ENCODE measurements at regions not wholly inside any gene's neighbourhood (a gene's known extent, or its start where the extent isn't known, plus 50 kb on each side); places are given as distances from the start of the nearest gene placed in this dataset.

DNA sequence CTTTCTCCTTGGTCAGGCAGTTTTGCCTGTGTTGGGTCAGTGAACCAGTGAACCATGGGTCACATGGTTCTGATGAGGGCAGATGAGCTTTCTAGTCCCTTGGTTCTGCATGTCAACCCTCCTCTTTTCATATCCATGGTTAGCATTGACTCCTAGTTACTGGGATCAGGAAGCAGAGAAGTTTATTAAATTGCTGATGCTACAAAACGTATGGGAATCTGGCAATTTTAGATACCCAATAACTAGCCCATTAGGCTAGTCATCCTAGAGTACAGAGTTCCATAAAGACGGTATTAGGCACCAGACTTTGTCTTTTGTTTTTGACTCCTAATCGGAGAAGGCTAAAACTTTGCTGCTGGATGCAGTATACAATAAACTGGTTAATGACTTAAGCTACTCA, 273.1 kb downstream of the ATPSCKMT start:
- no peak for DNase-seq (ENCODE audit: low read depth)
- no peak overlapping the region for H3K4me3 ChIP-seq (ENCODE audit: low read depth, low read length)
- TF ChIP-seq, protein P1, sequence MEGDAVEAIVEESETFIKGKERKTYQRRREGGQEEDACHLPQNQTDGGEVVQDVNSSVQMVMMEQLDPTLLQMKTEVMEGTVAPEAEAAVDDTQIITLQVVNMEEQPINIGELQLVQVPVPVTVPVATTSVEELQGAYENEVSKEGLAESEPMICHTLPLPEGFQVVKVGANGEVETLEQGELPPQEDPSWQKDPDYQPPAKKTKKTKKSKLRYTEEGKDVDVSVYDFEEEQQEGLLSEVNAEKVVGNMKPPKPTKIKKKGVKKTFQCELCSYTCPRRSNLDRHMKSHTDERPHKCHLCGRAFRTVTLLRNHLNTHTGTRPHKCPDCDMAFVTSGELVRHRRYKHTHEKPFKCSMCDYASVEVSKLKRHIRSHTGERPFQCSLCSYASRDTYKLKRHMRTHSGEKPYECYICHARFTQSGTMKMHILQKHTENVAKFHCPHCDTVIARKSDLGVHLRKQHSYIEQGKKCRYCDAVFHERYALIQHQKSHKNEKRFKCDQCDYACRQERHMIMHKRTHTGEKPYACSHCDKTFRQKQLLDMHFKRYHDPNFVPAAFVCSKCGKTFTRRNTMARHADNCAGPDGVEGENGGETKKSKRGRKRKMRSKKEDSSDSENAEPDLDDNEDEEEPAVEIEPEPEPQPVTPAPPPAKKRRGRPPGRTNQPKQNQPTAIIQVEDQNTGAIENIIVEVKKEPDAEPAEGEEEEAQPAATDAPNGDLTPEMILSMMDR (IDR thresholded peaks at IDR 0.05; ENCODE audit: insufficient read depth, low read depth, low read length), result no peak

DNA sequence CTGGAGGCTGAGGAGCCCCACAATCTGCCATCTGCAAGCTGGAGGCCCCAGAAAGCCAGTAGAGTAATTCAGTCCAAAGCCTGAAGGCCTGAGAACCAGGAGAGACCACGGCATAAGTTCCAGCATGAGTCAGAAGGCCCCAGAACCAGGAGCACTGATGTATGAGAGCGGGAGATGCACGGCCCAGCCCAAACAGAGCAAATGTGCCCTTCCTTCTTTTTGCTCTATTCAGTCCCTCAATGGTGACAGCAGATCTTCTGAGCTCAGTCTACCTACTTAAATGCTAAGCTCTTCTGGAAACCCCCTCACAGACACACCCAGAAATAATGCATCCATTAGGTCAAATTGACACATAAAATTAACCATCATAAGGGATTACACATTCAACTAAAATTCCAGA, 277.6 kb downstream of the ATPSCKMT start:
- no peak overlapping the region for H3K4me3 ChIP-seq (ENCODE audit: low read depth, low read length)
- no peak for DNase-seq (ENCODE audit: low read depth)
- TF ChIP-seq, protein P1 (IDR thresholded peaks at IDR 0.05; ENCODE audit: insufficient read depth, low read depth, low read length), result no peak

DNA sequence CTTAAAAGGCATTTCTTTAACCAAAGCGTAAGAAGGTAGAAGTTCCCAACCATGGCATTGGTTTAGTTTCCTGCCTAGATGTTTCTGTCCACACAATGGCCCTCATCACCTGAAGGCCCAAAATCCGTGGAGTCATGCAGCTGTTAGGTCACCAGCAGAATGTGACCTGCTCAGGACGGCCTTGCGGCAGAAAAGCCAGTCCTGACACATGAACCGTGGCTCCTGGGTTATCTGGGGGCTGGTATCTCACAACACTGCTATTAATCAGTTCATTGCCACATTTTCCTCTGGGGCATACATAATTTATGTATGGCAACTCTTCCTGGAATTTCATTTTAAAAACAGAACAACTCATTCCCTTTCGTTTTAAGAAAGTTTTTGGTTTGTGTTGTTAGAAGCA, 278.4 kb downstream of the ATPSCKMT start:
- TF ChIP-seq, protein P1 (IDR thresholded peaks at IDR 0.05; ENCODE audit: insufficient read depth, low read depth, low read length), result no peak
- no peak overlapping the region for H3K4me3 ChIP-seq (ENCODE audit: low read depth, low read length)
- no peak for DNase-seq (ENCODE audit: low read depth)

DNA sequence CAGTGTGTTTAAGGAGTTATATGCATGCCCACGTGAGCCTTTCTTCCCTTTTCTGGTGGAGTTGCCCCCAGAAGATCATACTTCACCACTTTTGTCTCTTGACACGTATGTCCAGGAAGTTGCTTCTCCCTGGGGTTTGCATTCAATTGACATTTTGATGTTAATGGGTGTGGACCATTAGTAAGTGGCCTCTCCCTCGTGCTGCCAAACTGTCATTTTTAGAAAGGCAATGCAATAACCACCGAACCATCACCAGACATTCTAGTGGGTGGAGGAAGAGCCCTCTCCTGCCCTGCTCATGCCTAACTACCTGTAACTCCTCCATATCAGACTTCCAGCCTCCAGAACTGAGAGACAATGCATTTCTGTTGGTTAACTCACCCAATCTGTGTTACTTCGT, 290.8 kb downstream of the ATPSCKMT start:
- TF ChIP-seq, protein P1 (IDR thresholded peaks at IDR 0.05; ENCODE audit: insufficient read depth, low read depth, low read length), result no peak
- no peak overlapping the region for H3K4me3 ChIP-seq (ENCODE audit: low read depth, low read length)
- DNase-seq (ENCODE audit: low read depth), result no peak

DNA sequence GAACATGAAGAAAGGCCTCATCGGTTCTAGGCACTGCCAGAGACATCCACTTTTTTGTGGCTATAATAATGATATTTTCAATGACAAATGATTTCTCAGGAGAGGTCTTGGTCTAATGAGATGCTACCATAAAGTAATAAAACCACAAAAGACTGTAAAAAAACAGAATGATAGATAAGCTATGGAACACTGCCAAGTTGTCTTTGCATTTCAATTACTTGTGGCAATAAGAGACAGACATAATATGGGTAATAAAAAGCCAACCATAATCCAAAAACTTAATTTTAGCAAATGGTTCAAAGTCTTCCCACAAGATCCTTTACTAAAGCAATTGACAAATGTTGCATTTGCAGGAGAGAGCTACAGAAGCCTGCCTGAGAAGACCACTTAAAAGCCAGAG, 292.5 kb downstream of the ATPSCKMT start:
- TF ChIP-seq, protein P1 (IDR thresholded peaks at IDR 0.05; ENCODE audit: insufficient read depth, low read depth, low read length), result no peak
- no peak overlapping the region for H3K4me3 ChIP-seq (ENCODE audit: low read depth, low read length)
- no peak for DNase-seq (ENCODE audit: low read depth)

DNA sequence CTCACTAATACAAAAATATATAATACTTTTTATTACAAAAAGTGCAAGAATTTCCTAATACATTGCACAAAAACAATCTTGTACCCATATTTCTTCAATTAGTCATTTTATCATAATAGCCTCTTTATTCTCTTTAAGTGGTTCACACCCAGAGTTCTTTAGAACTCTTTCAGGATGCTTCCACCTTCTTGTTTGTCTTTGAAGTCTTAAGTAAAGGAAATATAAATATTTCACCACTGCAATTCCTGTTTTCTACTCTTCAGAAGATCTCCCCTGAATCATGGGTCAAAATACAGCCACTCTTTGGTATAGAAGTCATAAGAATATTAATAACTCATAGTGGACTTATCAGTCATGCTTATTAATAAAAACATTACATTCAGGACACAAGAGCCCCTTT, 293.0 kb downstream of the ATPSCKMT start:
- DNase-seq (ENCODE audit: low read depth), result no peak
- H3K4me3 ChIP-seq (ENCODE audit: low read depth, low read length), result no peak overlapping the region
- TF ChIP-seq, protein P1 (IDR thresholded peaks at IDR 0.05; ENCODE audit: insufficient read depth, low read depth, low read length), result no peak

DNA sequence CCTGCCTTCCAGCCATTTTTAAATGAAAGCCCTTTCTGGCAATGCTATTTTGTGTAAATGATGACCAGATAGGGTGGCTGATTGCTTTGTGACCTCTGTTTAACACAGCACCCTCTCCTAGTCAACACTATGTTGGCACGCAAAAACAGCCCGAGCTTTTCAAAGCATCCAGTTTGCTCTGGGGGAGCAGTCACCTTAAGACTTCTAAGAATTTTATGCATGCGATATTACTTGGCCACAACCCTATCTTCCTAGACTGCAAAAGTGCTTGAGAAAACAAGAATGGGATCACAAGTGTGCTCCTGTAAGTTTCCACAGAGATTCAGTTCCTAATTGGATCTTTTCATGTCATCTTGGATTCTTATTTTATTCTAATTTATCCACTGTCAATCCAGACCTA, 294.1 kb downstream of the ATPSCKMT start:
- H3K4me3 ChIP-seq (ENCODE audit: low read depth, low read length), result no peak overlapping the region
- DNase-seq (ENCODE audit: low read depth), result no peak
- TF ChIP-seq, protein P1 (IDR thresholded peaks at IDR 0.05; ENCODE audit: insufficient read depth, low read depth, low read length), result no peak

Data from fibroblast of villous mesenchyme (primary cell).